22Rv1 (cell line): ENCODE measurements at regions not wholly inside any gene's neighbourhood (a gene's known extent, or its start where the extent isn't known, plus 50 kb on each side); places are given as distances from the start of the nearest gene placed in this dataset.

Experiments used
- H3K27ac ChIP-seq: fragments of 450-650 bp; 2 replicates; pipeline ENCODE4 v1.5.1; 2017
- CTCF ChIP-seq: fragments of 450-650 bp; IDR thresholded peaks from 2 replicates; pipeline ENCODE4 v1.5.1; 2017; ENCODE audit warnings: mild to moderate bottlenecking
- ZFX ChIP-seq: fragments of 450-650 bp; IDR thresholded peaks from 2 replicates; pipeline ENCODE4 v1.6.1; 2017; ENCODE audit warnings: antibody characterized with exemption, borderline replicate concordance

GRCh38 chr1:184299406-184299790, 87.4 kb upstream of the C1orf21 start:
- TF ChIP-seq ZFX = no peak
- TF ChIP-seq CTCF = no peak
- no peak overlapping the region for H3K27ac ChIP-seq

GRCh38 chr1:184299796-184300195, 87.0 kb upstream of the C1orf21 start:
- no peak overlapping the region for H3K27ac ChIP-seq

GRCh38 chr1:184300446-184300845, 86.4 kb upstream of the C1orf21 start:
- H3K27ac ChIP-seq = no peak overlapping the region
- TF ChIP-seq ZFX (no peak), CTCF (no peak)

More at GRCh38 chr1:184299796-184300195, 87.0 kb upstream of the C1orf21 start:
- no peak for TF ChIP-seq ZFX
- no peak for TF ChIP-seq CTCF

GRCh38 chr1:184301227-184301626, 85.6 kb upstream of the C1orf21 start:
- no peak overlapping the region for H3K27ac ChIP-seq
- TF ChIP-seq CTCF = no peak
- TF ChIP-seq ZFX = no peak

DNA sequence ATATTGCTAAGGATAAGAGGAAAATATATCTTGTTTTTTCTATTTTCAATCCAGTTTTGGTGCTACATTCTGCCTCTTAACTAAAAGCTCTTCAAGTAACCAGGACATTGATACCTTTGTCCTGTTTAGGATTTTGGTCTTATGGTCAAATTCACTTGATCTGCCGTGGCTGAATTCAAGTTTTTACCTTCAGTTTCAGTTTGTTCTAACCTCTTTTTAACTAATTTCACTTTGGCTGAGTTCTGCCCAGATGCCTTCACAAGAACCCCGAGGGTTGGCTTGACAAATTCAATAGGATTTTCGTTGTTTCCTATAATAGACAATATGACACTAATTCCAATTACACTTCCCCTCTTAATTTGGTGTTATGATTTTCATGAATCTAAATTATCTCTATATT, 84.5 kb upstream of the C1orf21 start:
- TF ChIP-seq CTCF (no peak), ZFX (no peak)
- no peak overlapping the region for H3K27ac ChIP-seq

DNA sequence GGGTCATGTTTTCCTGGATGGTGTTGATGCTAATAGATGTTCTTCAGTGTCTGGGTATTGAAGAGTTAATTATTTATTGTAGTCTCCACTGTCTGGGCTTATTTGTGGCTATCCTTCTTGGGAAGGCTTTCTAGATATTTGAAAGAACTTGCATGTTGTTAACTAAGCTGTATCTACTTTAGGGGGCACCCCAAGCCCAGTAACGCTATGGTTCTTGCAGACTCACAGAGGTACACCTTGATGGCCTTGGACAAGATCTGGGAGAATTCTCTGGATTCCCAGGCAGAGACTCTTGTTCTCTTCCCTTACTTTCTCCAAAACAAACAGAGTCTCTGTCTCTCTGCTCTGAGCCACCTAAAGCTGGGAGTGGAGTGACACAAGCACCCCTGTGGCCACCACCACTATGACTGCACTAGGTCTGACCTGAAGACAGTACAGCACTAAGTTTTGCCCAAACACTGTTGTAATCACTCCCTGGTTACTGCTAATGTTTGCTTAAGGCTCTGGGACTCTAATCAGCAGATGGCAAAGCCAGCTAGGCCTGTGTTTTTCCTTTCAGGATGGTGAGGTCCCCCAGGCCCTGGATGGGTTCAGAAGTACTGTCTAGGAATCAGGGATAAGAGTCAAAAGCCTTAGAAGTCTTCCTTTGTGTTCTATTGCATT, 76.5 kb upstream of the C1orf21 start:
- TF ChIP-seq ZFX = no peak
- no peak for TF ChIP-seq CTCF

GRCh38 chr1:184311580-184311979, 75.2 kb upstream of the C1orf21 start:
- no peak overlapping the region for H3K27ac ChIP-seq
- no peak for TF ChIP-seq ZFX
- no peak for TF ChIP-seq CTCF

More for the DNA sequence above, 76.5 kb upstream of the C1orf21 start:
- no peak overlapping the region for H3K27ac ChIP-seq
